GM12891 (cell line): ENCODE measurements at regions not wholly inside any gene's neighbourhood (a gene's known extent, or its start where the extent isn't known, plus 50 kb on each side); places are given as distances from the start of the nearest gene placed in this dataset.

Experiments
- DNase-seq: peaks from one replicate; pipeline ENCODE4 v3.0.0; 2011; ENCODE audit warnings: low spot score; ENCODE audit not compliant: insufficient read length
- FAIRE-seq: peaks from 2 replicates; lab custom pipeline; 2011; peaks lifted over from hg19 to GRCh38; lab: Jason Lieb, UNC
- PAX5 ChIP-seq: IDR thresholded peaks from 2 replicates; pipeline ENCODE4 v1.6.1; 2011; ENCODE audit warnings: low read length, moderate library complexity, mild to moderate bottlenecking; ENCODE audit not compliant: insufficient read depth, severe bottlenecking
- POLR2A ChIP-seq: IDR thresholded peaks from 2 replicates; pipeline ENCODE4 v1.6.1; 2011; ENCODE audit warnings: low read depth, low read length, control low read depth
- POLR2AphosphoS5 ChIP-seq: IDR thresholded peaks from 2 replicates; pipeline ENCODE4 v1.6.1; 2011; ENCODE audit warnings: low read depth, low read length, control low read depth
- POU2F2 ChIP-seq: IDR thresholded peaks from 2 replicates; pipeline ENCODE4 v1.6.1; 2011; ENCODE audit warnings: low read depth, mild to moderate bottlenecking, control low read depth, low read length, moderate library complexity
- SPI1 ChIP-seq: IDR thresholded peaks from 2 replicates; pipeline ENCODE4 v1.6.1; 2011; ENCODE audit warnings: low read depth, low read length, control low read depth
- TAF1 ChIP-seq: IDR thresholded peaks from 2 replicates; pipeline ENCODE4 v1.6.1; 2011; ENCODE audit warnings: low read depth, low read length, control low read depth

DNA sequence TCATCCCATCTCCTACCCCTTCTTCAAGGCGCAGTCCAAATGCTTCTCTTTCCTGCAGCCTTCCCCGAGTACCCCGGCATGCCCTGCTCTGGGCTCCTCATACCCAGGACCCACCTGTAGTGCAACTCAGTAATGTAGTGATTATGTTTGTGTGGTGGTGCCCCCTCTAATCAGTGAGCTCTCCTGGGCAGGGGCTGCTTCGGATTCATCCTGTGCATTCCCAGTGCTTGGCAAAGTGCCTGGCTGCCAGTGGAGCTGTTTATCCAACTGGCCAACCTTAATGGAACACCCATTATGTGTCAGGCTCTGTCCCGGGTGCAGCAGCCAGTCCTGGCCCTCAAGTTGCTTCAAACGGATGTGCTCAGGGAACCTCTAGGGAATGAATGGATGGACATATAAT lies 174.4 kb upstream of the LINGO1 start:
- no peak for DNase-seq
- no peak for FAIRE-seq
- no peak for TF ChIP-seq POLR2AphosphoS5
- TF ChIP-seq SPI1 = no peak
- no peak for TF ChIP-seq TAF1
- no peak for TF ChIP-seq POLR2A
- no peak for TF ChIP-seq PAX5
- no peak for TF ChIP-seq POU2F2

GRCh38 chr15:77804210-77804609 lies 171.5 kb upstream of the LINGO1 start:
- no peak for DNase-seq
- no peak for FAIRE-seq
- TF ChIP-seq SPI1 = no peak
- TF ChIP-seq TAF1 = no peak
- no peak for TF ChIP-seq POLR2A
- no peak for TF ChIP-seq POU2F2
- no peak for TF ChIP-seq PAX5
- no peak for TF ChIP-seq POLR2AphosphoS5

DNA sequence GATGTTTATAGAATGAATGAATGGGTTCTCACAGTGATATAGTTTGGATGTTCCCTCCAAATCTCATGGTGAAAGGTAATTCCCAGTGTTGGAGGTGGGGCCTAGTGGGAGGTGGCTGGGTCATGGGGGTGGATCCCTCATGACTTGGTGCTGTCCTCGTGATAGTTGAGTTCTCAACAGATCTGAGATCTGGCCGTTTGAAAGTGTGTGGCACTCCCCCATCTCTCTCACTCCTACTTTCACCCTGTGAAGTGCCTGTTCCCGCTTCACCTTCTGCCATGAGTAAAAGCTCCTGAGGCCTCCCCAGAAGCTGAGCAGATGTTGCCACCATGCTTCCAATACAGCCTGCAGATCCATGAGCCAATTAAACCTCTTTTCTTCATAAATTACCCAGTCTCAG lies 170.8 kb upstream of the LINGO1 start:
- TF ChIP-seq PAX5 (no peak), POLR2A (no peak), POU2F2 (no peak), TAF1 (no peak), POLR2AphosphoS5 (no peak), SPI1 (no peak)
- no peak for DNase-seq
- FAIRE-seq = no peak

DNA sequence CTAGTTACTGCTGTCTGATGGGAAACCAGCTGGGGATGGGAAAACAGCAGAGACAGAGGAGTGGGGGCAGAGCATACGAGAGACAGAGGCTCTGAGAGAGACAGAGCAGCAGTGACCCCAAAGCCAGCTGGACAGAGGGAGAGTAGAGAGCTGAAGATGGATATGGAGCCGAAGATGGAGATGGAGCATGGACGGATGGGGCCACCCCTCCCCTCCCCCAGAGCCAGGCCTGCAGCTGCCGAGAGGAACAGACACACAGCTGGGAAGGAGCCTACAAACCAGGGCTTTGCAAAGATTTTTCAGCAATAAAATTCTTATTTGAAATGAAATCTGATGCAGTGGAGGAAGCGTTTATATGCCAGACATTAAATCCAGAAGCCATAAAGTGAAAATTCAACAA lies 167.6 kb upstream of the LINGO1 start:
- no peak for TF ChIP-seq POU2F2
- no peak for TF ChIP-seq TAF1
- no peak for FAIRE-seq
- no peak for DNase-seq

DNA sequence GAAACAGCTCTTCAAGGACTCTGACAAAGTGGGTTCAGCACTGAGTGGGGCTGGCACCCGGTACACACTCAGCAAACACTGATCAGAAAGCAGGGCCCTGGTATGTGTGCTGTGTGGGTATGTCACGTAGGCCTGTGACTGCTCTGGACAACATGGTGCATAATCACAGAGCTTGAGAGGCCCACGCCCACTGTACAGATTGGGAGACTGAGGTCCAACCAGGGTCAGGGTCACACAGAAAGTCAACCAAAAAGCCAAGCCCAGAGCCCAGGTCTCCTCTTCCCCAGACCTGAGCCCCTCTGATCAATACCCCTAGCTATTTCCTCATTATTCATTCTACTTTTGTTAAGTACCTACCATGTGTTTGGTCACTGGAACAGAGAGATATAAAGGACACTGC lies 166.1 kb upstream of the LINGO1 start:
- no peak for TF ChIP-seq TAF1
- TF ChIP-seq SPI1 = no peak
- no peak for TF ChIP-seq PAX5
- no peak for TF ChIP-seq POLR2A
- TF ChIP-seq POLR2AphosphoS5 = no peak
- TF ChIP-seq POU2F2 = no peak
- DNase-seq (no peak), FAIRE-seq (no peak)

DNA sequence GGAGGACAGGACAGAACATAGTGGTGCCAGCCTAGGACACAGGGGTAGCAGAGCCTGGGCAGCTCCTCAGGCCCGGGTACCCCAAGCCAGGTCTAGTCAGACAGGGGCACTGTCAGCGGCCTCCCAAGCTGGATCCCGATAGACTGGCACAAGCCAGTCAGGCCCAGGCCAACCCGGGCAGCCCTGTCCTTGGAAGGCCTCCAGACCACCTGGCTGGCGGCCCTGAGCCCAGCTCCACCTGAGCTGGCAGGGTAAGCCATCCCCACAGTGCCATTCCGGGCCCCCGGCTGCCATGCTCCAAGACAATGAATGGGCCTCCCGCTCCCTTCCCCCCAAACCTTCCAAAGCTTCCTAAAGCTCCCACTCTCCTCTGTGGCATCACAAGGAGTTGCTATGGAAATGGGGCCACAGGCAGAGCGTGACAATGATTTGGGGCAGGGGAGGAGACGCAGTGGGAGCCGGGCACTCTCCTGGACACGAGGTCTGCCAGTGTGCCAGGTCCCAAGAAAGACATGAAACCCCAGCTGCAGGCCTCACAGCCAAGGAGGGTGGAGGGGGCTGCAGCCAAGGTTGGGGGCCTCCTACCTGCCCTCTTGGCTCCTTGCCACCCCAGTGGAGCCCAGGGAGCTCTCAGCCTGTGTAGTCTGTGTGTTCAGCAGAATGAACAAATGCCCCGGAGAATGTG lies 165.6 kb upstream of the LINGO1 start:
- DNase-seq (no peak), FAIRE-seq (no peak)
- TF ChIP-seq TAF1 (no peak), POLR2AphosphoS5 (no peak), POU2F2 (no peak), SPI1 (no peak), PAX5 (no peak), POLR2A (no peak)

- DNase-seq = no peak
- no peak for FAIRE-seq
- TF ChIP-seq PAX5 (no peak), SPI1 (no peak), TAF1 (no peak)
Measured at GRCh38 chr15:77797270-77797669, 164.6 kb upstream of the LINGO1 start.

DNA sequence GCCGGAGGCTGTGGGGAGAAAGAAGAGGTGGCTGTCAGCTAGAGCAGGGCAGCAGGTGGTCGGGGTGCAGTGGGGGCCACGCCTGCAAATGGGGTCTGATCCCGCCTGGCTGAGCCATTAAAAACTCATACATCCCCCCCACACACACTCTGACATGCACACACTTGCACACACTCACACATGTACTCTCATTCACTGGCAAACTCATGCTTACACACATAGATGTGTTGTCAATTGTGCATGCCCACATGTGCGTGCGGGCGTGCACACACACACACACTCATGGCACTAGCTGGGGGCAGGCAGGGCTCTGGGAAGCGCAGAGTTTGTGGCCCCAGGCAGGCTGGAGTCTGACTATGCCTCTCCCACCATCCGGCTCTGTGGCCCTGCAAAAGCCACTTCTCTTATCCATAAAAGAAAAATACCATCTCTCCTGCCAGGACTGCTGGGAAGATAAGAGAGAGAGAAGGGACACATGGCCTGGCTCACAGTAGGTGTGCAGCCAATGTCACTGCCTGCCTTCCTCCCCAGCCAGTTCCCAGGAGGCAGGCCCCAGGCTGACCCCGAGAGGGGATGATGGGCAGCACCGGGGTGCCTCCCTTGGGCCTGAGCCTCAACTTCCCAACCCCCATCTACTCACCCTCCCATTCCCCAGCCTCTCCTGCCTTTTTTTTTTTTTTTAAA lies 163.5 kb upstream of the LINGO1 start:
- FAIRE-seq (no peak), DNase-seq (no peak)
- no peak for TF ChIP-seq SPI1

GRCh38 chr15:77795446-77795845 lies 162.7 kb upstream of the LINGO1 start:
- DNase-seq = no peak
- no peak for FAIRE-seq
- TF ChIP-seq POU2F2 (no peak), POLR2AphosphoS5 (no peak), POLR2A (no peak), SPI1 (no peak), PAX5 (no peak), TAF1 (no peak)

- TF ChIP-seq POU2F2 = no peak
- no peak for TF ChIP-seq PAX5
- no peak for TF ChIP-seq POLR2AphosphoS5
- no peak for TF ChIP-seq TAF1
- no peak for TF ChIP-seq SPI1
- TF ChIP-seq POLR2A = no peak
- DNase-seq (no peak), FAIRE-seq (no peak)
Measured at GRCh38 chr15:77791941-77792340, 159.2 kb upstream of the LINGO1 start.

- FAIRE-seq (no peak), DNase-seq (no peak)
- TF ChIP-seq SPI1 (no peak), POLR2A (no peak), POU2F2 (no peak), TAF1 (no peak), POLR2AphosphoS5 (no peak), PAX5 (no peak)
Measured at GRCh38 chr15:77790481-77790880, 157.8 kb upstream of the LINGO1 start.
